GM18507 (cell line): ENCODE measurements at regions not wholly inside any gene's neighbourhood (a gene's known extent, or its start where the extent isn't known, plus 50 kb on each side); places are given as distances from the start of the nearest gene placed in this dataset.
A peak's percentile ranks its signal among the peaks of the same experiment; 100 is the strongest.

Experiments
- DNase-seq: peaks from one replicate; pipeline ENCODE4 v3.0.0; 2011; ENCODE audit warnings: low read depth; ENCODE audit not compliant: insufficient read length; ENCODE audit errors: extremely low spot score
- FAIRE-seq: peaks from 2 replicates; lab custom pipeline; 2011; peaks lifted over from hg19 to GRCh38; lab: Jason Lieb, UNC

DNA sequence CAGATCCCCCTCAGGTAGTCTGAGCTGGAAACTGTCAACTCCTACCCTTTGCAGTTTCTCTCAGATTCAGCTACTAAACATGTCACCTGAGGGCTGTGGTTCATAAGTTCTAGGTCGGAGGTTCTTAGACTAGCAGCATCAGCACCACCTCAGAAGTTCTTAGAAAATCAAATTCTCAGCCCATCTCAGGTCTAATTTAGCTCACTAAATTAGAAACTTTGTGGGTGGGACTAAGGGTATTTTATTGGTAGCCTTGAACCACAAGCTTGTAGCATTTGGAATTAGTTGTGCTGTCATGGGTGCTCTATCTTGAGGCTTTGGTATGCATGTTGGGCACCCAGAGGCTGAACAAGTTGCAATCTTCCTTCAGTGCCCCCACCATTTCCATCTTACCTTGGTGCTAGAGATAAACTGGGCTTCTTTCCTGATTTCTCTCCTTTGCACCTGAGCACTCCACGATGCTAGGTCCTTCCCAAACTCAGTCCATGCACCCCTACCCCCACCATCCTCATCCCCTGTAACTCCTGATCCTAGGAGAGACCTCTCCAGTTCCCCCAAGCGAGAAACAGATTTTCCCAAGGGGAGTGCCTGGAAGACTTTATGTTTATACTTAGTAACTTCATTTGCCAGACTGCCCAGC lies 54.2 kb downstream of the S1PR1 start:
- FAIRE-seq = peak; percentile 81
- DNase-seq = no peak

DNA sequence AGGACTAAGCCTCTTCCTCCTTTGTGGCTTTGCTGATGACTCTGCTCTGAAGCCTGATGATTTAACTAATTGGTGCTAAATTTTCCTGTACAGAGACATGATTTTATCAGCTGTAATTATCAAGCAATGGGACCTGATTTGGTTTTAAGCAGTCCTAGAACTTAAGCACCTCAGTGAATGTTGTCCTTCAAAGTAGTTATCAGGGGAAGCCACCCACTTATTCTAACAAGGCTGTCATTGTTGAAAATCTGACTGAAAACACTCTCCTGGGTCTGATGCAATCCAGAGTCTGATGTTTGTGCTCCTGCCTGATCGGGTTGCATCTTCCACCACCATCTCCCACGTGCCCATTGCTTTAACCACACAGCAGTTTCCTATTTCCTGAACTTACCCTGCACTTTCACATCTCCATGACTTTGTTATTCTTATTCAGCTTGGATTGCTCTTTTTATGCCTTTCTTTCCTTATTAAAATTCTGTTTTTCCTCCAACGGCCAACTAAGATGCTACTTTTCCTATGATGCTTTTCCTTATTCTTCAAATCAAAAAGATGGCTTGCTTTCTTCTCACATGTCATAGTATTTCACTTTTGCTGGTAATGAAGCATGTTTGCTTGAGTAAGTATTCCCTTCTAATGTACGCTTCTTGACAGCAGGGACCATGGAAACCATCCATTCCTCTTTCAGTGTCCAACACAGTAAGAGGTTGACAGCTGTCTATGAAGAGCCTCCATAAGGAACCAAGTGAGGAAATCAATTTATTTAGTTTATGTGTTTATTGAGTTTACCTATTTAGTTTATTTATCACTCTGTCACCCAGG lies 55.0 kb downstream of the S1PR1 start:
- no peak for DNase-seq
- FAIRE-seq = peak; percentile 62

DNA sequence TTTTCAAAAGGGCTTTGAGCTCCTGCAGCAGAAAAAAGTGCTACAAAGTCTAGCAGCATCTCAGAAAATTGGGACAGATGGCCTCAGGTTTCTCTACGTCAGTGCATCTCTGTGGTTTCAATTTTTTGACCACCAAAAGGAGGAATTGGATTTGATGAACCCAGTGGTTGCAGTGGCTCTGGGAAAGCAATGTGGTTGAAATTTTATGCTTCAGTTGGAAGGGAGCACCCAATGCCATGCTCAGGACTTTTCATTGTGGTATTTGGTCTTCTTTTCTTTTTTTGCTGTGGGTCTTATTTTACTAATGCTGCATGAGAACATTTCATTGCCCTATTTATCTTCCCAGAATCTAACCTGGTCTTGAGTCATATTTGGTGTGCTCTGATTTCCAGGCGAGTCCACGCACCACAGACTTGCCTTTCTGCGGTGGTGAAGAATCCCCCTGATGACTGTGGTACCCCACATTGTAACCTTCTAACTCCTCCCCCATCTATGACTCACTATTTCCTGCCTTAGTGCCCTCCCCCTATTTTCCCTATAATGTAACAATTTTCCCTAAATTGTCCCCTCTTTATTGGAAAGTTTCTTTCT lies 56.7 kb downstream of the S1PR1 start:
- FAIRE-seq = peak; percentile 92
- DNase-seq = no peak

DNA sequence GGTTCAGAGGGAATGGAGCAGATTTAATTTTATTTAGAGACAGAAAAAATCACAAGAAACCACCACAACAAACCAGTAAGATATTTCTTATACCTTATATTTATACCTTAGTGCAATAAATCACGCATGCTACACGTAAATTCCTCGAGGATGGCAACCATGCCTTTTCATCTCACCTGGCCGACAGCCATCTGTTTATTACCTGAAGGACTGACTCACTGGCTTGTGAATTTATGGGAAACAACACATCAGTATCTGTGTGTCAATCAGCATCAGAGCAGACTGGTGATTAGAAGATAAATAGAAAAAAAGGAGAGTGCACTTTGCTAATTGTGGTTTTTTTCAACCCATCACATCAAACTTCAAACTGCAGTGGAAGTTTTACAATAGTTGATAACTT lies 58.4 kb downstream of the S1PR1 start:
- DNase-seq (no peak), FAIRE-seq (peak; percentile 9)

DNA sequence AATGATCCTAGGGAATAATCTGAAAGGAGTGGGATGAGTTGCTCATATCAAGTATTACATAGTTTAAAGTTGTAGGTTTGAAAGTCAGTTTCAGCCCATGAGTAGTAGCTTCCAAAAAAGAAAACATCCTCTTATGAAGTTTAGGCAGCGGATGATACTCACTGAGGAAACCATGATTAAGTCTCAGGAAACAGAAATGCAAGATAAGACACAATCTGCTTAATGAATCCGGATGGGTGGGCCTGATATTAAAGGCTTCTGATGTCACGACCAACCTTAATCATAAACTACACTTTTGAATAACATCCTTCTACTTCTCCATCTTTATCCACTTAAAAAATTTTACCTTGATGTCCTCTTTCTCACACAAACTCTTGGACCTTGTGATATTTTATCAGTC lies 61.8 kb downstream of the S1PR1 start:
- DNase-seq (no peak), FAIRE-seq (no peak)

DNA sequence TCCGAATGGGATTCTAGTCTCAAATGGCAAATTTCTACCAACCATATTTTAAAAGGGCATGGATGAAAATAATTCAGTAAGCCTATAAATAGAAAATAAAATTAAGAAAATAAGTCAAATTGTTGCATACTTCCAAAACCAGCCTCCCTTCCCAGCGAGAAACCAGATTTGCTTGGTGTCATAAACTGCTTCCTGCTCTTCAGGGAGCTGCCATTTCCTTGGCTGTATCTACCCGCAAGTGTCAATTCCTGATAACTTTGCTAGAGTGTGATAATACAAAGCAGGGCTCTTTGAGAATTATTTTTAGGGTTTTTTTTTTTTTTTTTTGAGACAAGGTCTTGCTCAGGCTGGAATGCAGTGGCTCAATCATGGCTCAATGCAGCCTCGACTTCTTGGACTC lies 62.3 kb downstream of the S1PR1 start:
- FAIRE-seq (no peak), DNase-seq (no peak)

DNA sequence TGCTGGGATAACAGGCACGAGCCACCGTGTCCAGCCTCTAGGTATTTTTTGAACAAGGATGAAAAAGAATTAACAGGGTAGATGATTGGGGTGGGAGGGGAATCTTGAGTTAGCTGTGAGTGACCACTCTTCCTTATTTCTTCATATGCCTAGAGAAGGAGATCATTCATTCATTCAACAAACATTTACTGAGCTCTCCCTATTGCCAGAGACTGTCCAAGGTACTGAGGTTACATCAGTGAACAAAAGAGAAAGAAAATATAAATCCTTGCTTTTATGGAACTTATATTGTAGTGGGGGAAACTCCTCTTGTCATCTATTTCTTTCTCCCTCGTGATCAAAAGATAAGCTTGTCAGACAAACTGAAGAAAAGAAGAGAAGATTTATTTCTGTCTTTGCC lies 62.9 kb downstream of the S1PR1 start:
- DNase-seq (no peak), FAIRE-seq (no peak)

DNA sequence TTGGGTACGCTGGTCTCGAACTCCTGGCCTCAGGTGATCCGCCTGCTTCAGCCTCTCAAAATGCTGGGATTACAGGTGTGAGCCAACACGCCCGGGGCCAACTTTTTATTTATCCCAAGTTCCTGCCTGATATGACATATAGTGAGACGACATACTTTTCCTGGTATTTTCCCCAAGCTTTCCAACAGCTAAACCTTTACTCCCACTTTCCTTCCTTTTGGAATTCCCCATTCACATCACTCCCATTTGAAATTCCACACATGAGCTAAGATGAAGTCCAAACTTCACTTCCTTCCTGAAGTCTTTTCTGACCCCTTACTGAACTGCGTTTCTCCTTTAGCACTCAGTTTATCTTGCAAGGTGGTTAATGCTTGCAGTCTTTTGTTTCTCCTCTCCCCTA lies 64.1 kb downstream of the S1PR1 start:
- no peak for FAIRE-seq
- no peak for DNase-seq

DNA sequence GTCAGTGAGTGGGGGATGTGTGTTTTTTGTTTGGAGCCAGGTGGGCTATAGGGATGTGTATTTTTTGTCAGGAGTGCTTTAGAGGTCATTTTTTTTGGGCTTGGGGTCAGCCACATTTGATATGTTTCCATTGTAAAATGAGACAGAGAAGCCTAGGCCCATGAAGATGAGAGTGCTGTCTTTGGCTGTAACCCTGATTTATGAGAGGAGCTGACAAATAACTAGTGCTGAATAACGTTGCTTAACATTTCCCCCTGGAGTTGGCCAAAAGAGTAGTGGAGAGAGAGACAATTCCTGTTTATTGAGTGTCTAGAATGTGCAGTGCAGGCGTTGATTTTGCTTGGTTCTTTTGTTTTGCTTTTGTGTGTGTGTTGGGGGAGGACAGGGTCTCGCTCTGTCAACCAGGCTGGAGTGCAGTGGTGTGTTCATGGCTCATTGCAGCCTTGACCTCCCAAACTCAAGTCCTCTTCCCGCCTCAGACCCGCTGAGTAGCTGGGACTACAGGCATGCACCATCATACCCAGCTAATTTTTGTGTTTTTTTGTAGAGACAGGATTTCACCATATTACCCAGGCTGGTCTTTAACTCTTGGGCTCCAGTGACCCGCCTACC lies 64.7 kb downstream of the S1PR1 start:
- no peak for DNase-seq
- no peak for FAIRE-seq

DNA sequence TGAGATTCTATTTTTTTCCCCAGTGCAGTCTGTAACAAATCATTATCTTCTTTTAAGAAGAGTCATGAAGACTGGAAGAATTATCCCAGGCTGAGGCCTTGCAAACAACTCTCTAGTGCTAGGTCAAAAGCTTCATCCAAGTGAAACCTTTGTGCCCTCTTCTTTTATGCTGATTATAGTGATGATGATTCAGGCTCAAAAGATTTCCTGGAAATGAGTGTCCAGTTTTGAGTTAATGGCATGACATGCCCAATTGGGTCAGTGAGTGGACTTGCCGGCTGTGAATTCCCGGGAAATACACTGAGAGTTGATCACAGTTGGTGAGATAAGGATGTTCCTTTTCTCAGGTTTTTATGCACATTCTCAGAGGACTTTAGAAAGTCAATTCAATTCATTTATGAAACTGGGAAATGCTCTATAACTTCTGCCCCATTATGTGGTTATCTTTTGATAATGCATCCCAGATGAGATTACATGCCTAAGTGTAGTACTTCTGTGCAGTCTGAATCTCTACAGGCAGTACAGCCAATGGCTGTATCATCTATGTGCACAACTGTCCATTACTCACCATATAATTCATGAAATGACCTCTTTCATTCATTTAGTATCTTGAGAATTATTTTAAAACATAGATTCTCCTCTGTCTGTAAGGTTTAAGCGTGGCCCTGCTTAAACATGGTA lies 66.2 kb downstream of the S1PR1 start:
- no peak for FAIRE-seq
- DNase-seq = no peak

DNA sequence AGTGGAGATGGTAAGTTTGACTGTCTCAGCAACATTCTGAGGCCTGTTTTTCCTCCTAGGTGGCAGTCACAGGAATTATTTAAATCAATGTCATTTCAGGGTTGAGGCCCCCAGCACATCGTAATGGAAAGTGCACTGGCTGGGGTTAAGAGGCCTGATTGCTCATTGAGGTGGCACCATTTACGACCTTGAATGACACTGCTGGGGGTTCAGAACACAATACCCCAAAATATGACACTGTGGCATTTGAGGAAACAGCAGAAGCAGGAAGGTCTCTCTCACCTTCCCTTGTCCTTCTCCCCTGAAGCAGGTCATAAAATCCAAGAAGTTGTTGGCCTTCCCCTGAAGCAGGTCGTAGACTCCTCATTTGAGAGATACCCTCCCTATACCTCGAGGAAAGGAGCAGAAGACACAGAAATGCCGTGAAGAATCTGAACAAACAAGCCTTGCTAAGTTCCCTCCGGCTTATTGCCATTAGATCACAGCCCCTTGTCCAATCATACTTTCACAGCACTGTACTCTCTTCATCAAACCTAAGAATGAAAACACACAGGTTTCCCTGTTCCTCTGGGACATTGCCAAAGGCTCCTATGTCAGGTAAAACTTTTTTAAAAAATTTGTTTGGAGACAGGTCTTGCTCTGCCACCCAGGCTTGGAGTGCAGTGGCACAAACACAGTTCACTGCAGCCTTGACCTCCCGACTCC lies 71.3 kb downstream of the S1PR1 start:
- FAIRE-seq = peak; percentile 82
- no peak for DNase-seq

DNA sequence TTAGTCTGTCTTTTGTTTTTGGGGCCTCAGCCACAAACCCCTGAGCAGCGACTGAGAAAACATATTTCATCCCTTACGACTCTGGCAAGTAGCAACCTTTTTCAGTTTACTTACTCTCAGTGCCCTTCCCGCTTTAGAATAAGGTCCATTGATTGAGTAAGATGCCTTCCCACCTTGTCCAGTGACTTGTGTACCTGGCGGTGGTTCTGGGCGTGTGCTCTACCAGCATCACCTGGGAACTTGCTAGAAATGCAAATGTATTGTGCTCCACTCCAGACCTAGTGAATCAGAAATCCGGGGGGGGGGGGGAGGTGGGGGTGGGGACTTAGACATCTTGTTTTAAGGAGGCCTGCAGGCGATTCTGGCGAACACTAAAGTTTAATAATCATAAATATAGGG lies 72.1 kb downstream of the S1PR1 start:
- FAIRE-seq = no peak
- no peak for DNase-seq

DNA sequence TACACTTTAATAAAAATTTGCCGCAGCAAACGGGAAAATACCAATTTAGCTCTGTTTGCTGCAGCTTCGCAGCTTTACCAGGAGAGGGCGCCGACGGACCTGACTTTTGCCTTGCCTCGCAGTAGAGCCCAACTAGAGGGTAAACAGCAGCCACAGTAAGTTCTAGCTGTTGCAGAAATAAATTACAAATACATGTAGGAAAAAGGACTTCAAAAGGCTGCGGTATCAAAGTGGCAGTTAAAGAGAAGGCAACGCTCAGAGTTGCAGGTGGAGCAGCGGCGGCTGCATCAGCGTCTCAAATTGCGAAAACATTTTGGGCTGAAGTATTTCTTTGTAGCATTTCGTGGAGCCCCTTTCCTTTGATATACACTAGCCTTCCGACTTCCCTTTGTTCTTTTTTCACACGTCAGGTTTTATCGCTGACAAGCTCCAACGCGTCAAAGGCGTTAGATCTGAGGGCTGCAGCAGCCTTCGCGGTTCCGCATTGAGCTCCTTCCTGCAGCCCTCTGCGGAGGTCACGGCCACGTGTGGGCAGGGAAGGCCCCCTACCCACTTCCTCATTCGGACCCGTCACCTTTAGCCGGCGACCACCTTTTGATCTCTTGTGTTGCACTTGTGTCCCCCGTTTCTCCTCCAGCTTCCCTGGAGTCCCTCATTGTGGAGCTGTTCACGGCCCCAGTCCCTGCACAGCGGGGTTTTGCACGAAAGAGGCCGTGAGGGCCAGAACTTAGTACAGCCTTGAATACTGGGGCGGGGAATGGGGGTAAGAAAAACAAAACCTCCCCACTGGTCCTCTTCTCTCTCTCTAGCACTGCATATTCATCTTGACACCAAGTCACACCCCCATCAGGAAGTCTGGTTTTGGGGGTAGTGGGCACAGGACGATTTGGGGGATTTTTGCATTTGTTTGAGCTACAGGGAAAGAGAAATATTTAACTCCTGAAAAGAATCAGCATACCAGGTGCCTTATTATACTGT lies 72.8 kb downstream of the S1PR1 start:
- FAIRE-seq (peak; percentile 91), DNase-seq (no peak)

DNA sequence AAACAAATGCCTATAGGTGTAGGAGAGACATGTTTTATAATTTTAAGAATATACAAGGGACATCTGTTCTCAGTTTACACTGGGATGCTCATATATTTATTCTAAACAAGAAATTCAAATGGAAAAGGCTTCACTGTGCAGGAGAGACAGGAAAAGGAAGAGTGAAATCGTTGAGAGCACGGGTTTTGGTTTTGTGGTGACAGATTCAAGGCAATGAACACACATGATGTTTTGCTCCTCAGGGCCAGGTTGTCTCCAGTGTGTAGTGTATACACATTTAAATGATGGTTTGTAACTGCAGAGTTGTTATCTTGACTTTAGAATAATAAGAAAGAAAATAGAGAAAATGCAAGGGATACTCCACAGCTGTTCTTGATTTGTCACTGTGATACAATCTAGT lies 73.7 kb downstream of the S1PR1 start:
- no peak for FAIRE-seq
- no peak for DNase-seq

DNA sequence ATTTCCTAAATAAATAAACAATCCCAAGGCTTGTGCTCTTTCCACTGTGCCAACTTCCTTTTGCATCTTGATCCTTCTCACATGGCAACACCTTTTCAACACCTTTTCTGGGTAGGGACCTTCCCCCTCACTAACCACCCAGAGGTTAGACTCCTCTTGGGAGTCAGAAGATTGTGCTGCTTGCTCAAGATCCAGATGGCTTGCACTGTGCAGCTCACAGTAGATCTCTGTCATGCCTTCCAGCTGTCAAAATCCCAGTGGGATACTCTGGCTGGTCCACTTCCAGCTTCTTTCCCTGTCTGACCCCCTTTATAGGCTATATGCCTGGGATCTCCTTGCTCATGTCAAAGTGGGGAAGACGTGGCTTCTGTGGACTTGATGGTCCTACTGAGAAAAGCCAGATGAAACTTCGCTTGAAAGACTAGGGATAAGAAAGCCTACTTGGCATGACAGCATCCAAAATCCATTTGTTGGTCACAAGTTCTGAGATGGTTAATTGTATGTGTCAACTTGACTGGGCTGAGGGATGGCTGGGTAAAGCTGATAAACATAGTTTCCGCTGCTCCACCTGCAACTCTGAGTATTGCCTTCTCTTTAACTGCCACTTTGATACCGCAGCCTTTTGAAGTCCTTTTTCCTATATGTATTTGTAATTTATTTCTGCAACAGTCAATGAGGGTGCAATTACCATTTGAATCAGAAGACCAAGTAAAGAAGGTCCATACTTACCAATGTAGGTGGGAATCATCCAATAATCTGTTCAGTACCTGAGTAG lies 74.5 kb downstream of the S1PR1 start:
- peak; percentile 53 for FAIRE-seq
- no peak for DNase-seq

DNA sequence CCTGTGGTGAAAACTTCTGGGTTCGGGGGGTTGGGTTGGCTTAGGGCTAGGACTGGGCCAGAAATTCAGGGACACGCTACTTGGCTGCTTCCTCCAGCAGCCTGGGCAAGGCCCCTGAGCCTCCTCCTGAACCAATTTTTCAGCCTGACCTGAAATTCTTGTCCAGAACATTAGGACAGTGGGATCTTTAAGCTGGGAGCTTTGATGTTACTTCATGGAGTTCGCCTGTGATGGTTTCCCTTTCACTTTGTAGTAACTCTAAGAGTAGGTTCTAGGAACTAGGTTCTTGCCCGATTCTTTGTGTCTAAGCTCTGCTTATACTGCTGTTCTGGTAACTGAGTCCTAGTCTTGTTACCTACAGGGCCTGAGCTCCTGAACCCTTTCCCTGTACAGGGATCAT lies 75.3 kb downstream of the S1PR1 start:
- no peak for DNase-seq
- peak; percentile 81 for FAIRE-seq

DNA sequence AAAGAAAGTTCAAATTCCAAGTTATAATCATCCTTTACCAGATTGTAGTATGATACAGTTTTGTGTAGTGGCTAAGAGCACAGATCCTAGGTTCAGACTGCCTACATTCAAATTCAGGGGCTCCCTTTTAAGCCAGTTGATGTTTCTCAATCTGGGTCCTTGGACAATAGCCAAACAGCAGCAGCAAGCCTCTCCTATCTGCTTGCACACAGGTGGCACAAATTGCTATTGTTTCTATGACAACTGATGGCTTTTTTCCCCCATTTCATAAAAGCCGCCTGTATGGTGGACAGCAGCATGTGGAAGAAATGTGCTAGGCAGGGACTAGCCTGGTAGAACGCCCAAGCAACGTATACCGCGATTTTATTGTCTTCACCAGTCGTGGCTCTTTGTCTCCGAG lies 76.5 kb downstream of the S1PR1 start:
- FAIRE-seq = peak; percentile 63
- DNase-seq = no peak

DNA sequence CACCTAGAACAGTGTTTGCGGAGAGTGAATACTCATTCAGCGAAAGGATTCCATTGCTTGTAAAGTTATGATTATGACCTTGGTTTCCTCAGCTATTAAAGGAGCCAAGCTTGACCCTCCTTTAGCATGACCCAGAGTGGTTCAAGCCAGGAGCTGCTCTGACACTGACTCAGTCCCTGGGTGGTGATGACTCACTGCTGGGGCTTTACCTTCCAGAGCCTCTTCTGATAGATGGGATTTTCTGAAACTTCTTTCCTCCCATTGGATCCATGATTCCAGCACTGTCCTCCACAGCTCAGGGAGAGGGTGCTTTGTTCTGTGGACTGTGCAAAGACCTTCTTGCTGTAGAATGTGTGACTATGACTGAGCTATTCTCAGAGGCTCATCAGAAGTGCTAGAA lies 77.4 kb downstream of the S1PR1 start:
- no peak for DNase-seq
- FAIRE-seq = peak; percentile 72
